Suprapubic skin (tissue), 4 donors: ENCODE measurements at regions not wholly inside any gene's neighbourhood (a gene's known extent, or its start where the extent isn't known, plus 50 kb on each side); places are given as distances from the start of the nearest gene placed in this dataset.

Experiments used
- DNase-seq, 2 donors: peaks; one replicate each; pipeline ENCODE4 v3.0.0-alpha.2; 2019; ENCODE audit warnings: low spot score in 2 of 2
- H3K27ac ChIP-seq: fragments of 200-600 bp; sonication (generic); one replicate; pipeline ENCODE4 v1.5.1; 2019
- H3K27me3 ChIP-seq: fragments of 200-600 bp; sonication (generic); one replicate; pipeline ENCODE4 v1.5.1; 2019
- H3K36me3 ChIP-seq: fragments of 200-600 bp; sonication (generic); one replicate; pipeline ENCODE4 v1.5.1; 2019
- H3K4me1 ChIP-seq: fragments of 200-600 bp; sonication (generic); one replicate; pipeline ENCODE4 v1.5.1; 2019
- H3K4me3 ChIP-seq: fragments of 200-600 bp; sonication (generic); one replicate; pipeline ENCODE4 v1.5.1; 2019; ENCODE audit warnings: mild to moderate bottlenecking
- H3K9me3 ChIP-seq: fragments of 200-600 bp; sonication (generic); one replicate; pipeline ENCODE4 v1.5.1; 2019
- EP300 ChIP-seq: sonication (generic); formaldehyde crosslinking; IDR thresholded peaks from one replicate; pipeline ENCODE4 v1.6.1; 2017; ENCODE audit warnings: antibody characterized with exemption
- POLR2A ChIP-seq, 2 donors: fragments of 450-650 bp; IDR thresholded peaks; one replicate each; pipeline ENCODE4 v1.6.1; 2017; ENCODE audit warnings: antibody characterized with exemption in 2 of 2, mild to moderate bottlenecking in 2 of 2, moderate library complexity in 2 of 2
- POLR2AphosphoS5 ChIP-seq, 3 donors: sonication (generic); formaldehyde crosslinking; IDR thresholded peaks; one replicate each; pipeline ENCODE4 v1.6.1; 2017; ENCODE audit warnings: antibody characterized with exemption in 3 of 3
- WGBS: methylation state at CpG from one replicate; pipeline ENCODE4 v1.1.5; 2018; 5-methylcytosine and 5-hydroxymethylcytosine counted together
- TF ChIP-seq, protein P1 (sequence below), 2 donors: fragments of 200-600 bp in 1 of 2; fragments of 450-650 bp in 1 of 2; sonication (generic) in 1 of 2; IDR thresholded peaks; one replicate each; pipeline ENCODE4 v1.5.1; 2016 to 2019; ENCODE audit warnings: antibody characterized with exemption in 2 of 2, mild to moderate bottlenecking in 1 of 2, moderate library complexity in 1 of 2

- Histone ChIP-seq H3K27ac (no peak overlapping the region), H3K27me3 (no peaks in the 10 kb centered on the region), H3K4me1 (no peaks in the 10 kb centered on the region), H3K36me3 (no peaks in the 10 kb centered on the region), H3K9me3 (no peaks in the 10 kb centered on the region), H3K4me3 (no peak overlapping the region)
- no peak for DNase-seq
- no peak for TF ChIP-seq POLR2AphosphoS5 (IDR thresholded peaks at IDR 0.05)
- TF ChIP-seq, protein P1, sequence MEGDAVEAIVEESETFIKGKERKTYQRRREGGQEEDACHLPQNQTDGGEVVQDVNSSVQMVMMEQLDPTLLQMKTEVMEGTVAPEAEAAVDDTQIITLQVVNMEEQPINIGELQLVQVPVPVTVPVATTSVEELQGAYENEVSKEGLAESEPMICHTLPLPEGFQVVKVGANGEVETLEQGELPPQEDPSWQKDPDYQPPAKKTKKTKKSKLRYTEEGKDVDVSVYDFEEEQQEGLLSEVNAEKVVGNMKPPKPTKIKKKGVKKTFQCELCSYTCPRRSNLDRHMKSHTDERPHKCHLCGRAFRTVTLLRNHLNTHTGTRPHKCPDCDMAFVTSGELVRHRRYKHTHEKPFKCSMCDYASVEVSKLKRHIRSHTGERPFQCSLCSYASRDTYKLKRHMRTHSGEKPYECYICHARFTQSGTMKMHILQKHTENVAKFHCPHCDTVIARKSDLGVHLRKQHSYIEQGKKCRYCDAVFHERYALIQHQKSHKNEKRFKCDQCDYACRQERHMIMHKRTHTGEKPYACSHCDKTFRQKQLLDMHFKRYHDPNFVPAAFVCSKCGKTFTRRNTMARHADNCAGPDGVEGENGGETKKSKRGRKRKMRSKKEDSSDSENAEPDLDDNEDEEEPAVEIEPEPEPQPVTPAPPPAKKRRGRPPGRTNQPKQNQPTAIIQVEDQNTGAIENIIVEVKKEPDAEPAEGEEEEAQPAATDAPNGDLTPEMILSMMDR (IDR thresholded peaks at IDR 0.05) = no peak
- no peak for TF ChIP-seq EP300
- TF ChIP-seq POLR2A (IDR thresholded peaks at IDR 0.05) = no peak
- WGBS = 93% methylated on average over 1 of the region's 1 CpG
These were observed 378.5 kb upstream of the RGPD4 start for GRCh38 chr2:107448160-107448559.

GRCh38 chr2:107461301-107461700, 365.4 kb upstream of the RGPD4 start:
- no peak overlapping the region for H3K27ac ChIP-seq
- H3K36me3 ChIP-seq = no peaks in the 10 kb centered on the region
- no peak for DNase-seq
- TF ChIP-seq POLR2A (IDR thresholded peaks at IDR 0.05) (no peak), EP300 (no peak), POLR2AphosphoS5 (IDR thresholded peaks at IDR 0.05) (no peak)
- TF ChIP-seq, protein P1 (IDR thresholded peaks at IDR 0.05) = no peak
- no peaks in the 10 kb centered on the region for H3K4me1 ChIP-seq
- no peaks in the 10 kb centered on the region for H3K27me3 ChIP-seq
- H3K9me3 ChIP-seq = no peaks in the 10 kb centered on the region
- no peak overlapping the region for H3K4me3 ChIP-seq
- WGBS = 51% methylated on average over 4 of the region's 4 CpGs

- WGBS = 71% methylated on average over 2 of the region's 2 CpGs
- Histone ChIP-seq H3K4me1 (no peaks in the 10 kb centered on the region), H3K9me3 (no peaks in the 10 kb centered on the region), H3K4me3 (no peak overlapping the region), H3K27ac (no peak overlapping the region), H3K36me3 (no peaks in the 10 kb centered on the region), H3K27me3 (no peaks in the 10 kb centered on the region)
- DNase-seq = no peak
- TF ChIP-seq POLR2A (IDR thresholded peaks at IDR 0.05) = no peak
- TF ChIP-seq, protein P1 (IDR thresholded peaks at IDR 0.05) = no peak
- TF ChIP-seq POLR2AphosphoS5 (IDR thresholded peaks at IDR 0.05) = no peak
- TF ChIP-seq EP300 = no peak
These were observed 364.5 kb upstream of the RGPD4 start for GRCh38 chr2:107462181-107462580.

DNA sequence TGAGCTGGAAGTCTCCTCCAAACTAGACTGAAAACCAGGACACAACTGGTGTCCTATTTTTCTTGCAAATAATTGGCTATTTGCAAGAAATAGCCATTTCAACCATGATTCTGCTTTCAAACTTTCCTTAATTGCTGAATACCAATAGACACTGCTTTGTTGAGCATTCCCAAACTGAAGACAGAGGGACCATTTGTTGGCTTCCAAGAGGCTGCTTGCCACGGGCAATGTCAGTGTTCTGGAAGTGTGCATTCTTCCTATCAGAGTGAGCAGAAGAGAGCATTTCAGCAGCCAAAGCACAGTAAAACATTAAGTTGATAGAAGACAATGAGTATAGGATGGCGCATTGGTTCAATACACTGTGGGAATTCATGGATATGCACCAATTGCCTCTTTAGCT, 360.5 kb upstream of the RGPD4 start:
- TF ChIP-seq EP300 (no peak), POLR2AphosphoS5 (IDR thresholded peaks at IDR 0.05) (no peak), POLR2A (IDR thresholded peaks at IDR 0.05) (no peak)
- TF ChIP-seq, protein P1 (IDR thresholded peaks at IDR 0.05) = no peak
- no peaks in the 10 kb centered on the region for H3K36me3 ChIP-seq
- H3K4me1 ChIP-seq = no peaks in the 10 kb centered on the region
- H3K4me3 ChIP-seq = no peak overlapping the region
- DNase-seq = no peak
- H3K27me3 ChIP-seq = no peaks in the 10 kb centered on the region
- no peak overlapping the region for H3K27ac ChIP-seq
- H3K9me3 ChIP-seq = no peaks in the 10 kb centered on the region
- WGBS = 64% methylated on average over 2 of the region's 2 CpGs

DNA sequence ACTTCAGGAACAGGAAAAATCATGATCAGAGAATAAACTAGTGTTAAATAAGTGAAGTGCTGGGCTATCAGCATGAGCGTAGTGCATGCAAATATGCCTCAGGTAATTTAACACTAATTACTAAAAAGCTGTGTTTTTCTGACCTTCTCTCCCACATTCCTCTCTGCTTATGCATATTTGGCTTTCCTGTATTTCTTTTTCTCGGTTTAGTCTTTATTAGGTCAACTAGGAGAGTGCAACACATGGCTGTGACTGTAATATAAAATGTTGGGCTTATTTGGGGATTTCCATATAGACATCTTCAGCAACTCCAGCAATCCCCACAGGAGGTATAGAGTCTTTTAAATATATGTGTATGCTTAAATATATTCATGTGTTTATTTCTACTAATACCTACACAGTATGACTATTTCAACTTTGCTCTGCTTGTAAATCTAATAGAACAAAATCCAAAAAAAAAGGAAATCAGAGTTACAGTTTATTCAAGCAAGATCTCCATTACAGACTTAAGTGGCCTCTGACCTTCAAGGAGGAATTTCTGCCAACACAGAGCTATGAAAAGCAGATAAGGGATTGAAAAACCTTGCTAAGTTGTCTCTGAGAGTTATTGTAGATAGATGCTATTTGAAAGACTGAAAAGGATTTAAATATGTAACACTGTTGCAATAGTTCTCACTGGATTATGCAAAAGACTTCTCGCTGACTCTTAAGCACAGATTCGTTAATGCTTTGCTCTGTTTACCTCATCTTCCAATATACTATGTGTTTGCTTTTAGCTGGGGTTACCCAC, 359.5 kb upstream of the RGPD4 start:
- no peak for DNase-seq
- TF ChIP-seq POLR2A (IDR thresholded peaks at IDR 0.05) = no peak
- TF ChIP-seq, protein P1 (IDR thresholded peaks at IDR 0.05) = no peak
- TF ChIP-seq EP300 = no peak
- TF ChIP-seq POLR2AphosphoS5 (IDR thresholded peaks at IDR 0.05) = no peak
- Histone ChIP-seq H3K9me3 (no peaks in the 10 kb centered on the region), H3K4me3 (no peak overlapping the region), H3K36me3 (no peaks in the 10 kb centered on the region), H3K4me1 (no peaks in the 10 kb centered on the region), H3K27ac (no peak overlapping the region), H3K27me3 (no peaks in the 10 kb centered on the region)
- WGBS = 65% methylated on average over 4 of the region's 4 CpGs
